GM18498 (cell line): ENCODE measurements at regions not wholly inside any gene's neighbourhood (a gene's known extent, or its start where the extent isn't known, plus 50 kb on each side); places are given as distances from the start of the nearest gene placed in this dataset.
"Not testable (repeated sequence)": the region's sequence is repeated elsewhere in the genome, so short reads cannot be mapped to it uniquely, and the experiment has no call there.

Experiments
- ATAC-seq: cut with Tn5 transposase; IDR thresholded peaks from one replicate; pipeline ENCODE4 v1.9.1; 2021; ENCODE audit warnings: mild to moderate bottlenecking, moderate library complexity; ENCODE audit not compliant: unreplicated experiment

GRCh38 chr15:69903470-69904469 is 193.9 kb downstream of the TLE3 start:
- no peak for ATAC-seq

- ATAC-seq = no peak
These were observed 191.2 kb downstream of the TLE3 start for GRCh38 chr15:69906256-69907185.

- no peak for ATAC-seq
These were observed 189.7 kb downstream of the TLE3 start for GRCh38 chr15:69908060-69908459.

- ATAC-seq = no peak
These were observed 188.9 kb downstream of the TLE3 start for GRCh38 chr15:69908590-69909420.

GRCh38 chr15:69909719-69910444 is 187.8 kb downstream of the TLE3 start:
- no peak for ATAC-seq

GRCh38 chr15:69910514-69910913 is 187.2 kb downstream of the TLE3 start:
- no peak for ATAC-seq

GRCh38 chr15:69912116-69912515 is 185.6 kb downstream of the TLE3 start:
- ATAC-seq = no peak

- ATAC-seq = no peak
These were observed 183.7 kb downstream of the TLE3 start for GRCh38 chr15:69914040-69914439.

- no peak for ATAC-seq
These were observed 182.8 kb downstream of the TLE3 start for GRCh38 chr15:69914960-69915359.

GRCh38 chr15:69916169-69916785 is 181.4 kb downstream of the TLE3 start:
- no peak for ATAC-seq

- ATAC-seq = no peak
These were observed 180.7 kb downstream of the TLE3 start for GRCh38 chr15:69917056-69917455.

- ATAC-seq = no peak
These were observed 177.9 kb downstream of the TLE3 start for GRCh38 chr15:69919816-69920215.

GRCh38 chr15:69920221-69920620 is 177.5 kb downstream of the TLE3 start:
- no peak for ATAC-seq

GRCh38 chr15:69921626-69922619 is 175.8 kb downstream of the TLE3 start:
- no peak for ATAC-seq

- no peak for ATAC-seq
These were observed 173.2 kb downstream of the TLE3 start for GRCh38 chr15:69924531-69924930.

- no peak for ATAC-seq
These were observed 171.7 kb downstream of the TLE3 start for GRCh38 chr15:69926006-69926405.

- no peak for ATAC-seq
These were observed 171.0 kb downstream of the TLE3 start for GRCh38 chr15:69926721-69927120.

GRCh38 chr15:69928890-69929289 is 168.8 kb downstream of the TLE3 start:
- ATAC-seq = not testable (repeated sequence)
